ENCODE measurements at regions not wholly inside any gene's neighbourhood (a gene's known extent, or its start where the extent isn't known, plus 50 kb on each side); places are given as distances from the start of the nearest gene placed in this dataset.

DNA sequence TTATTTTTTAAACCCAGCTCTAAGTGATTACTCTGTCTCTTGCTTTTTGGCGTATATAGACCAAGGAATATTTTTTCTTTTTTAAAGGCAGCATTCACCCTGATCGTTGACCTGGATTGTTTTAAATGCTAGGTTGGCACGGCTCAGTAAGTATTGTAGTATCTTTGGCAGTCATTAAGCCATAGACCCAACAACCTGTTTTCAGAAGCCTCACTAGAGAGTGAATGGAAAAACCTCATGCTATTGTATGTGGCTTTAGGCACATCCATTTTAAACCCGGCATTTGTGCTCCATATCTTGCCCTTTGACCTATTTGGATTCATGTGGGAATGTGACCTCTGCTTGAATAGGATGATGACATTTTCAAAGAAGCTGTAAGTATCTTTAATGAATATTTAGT, 183.9 kb downstream of the SNCA start:
- DNase-seq = no peak
- Histone ChIP-seq H3K27me3 (ENCODE audit: insufficient read depth, low read depth) (no peaks in the 10 kb centered on the region), H3F3A (ENCODE audit: insufficient read depth, low read depth) (no peaks in the 10 kb centered on the region), H2AFZ (no peak overlapping the region), H3K36me3 (ENCODE audit: low read depth) (no peaks in the 10 kb centered on the region), H3K79me2 (ENCODE audit: low read depth) (no peaks in the 10 kb centered on the region), H4K20me1 (ENCODE audit: insufficient read depth) (no peaks in the 10 kb centered on the region), H3K27ac (no peak overlapping the region), H3K9me2 (ENCODE audit: insufficient read depth) (no peaks in the 10 kb centered on the region), H3K4me3 (no peak overlapping the region), H3K4me2 (no peak overlapping the region), H3K9me3 (ENCODE audit: insufficient read depth, low read depth) (no peaks in the 10 kb centered on the region), H3K4me1 (replicated peaks; ENCODE audit: insufficient read depth) (no peaks in the 10 kb centered on the region)
- POLR2A ChIA-PET (ENCODE audit: unreplicated experiment) = no interaction called here
- no TSS peak for BruUV-seq (replicated peaks)
- TF ChIP-seq EZH2 (IDR thresholded peaks at IDR 0.05; ENCODE audit: low read depth) = no peak
- TF ChIP-seq, protein P1, sequence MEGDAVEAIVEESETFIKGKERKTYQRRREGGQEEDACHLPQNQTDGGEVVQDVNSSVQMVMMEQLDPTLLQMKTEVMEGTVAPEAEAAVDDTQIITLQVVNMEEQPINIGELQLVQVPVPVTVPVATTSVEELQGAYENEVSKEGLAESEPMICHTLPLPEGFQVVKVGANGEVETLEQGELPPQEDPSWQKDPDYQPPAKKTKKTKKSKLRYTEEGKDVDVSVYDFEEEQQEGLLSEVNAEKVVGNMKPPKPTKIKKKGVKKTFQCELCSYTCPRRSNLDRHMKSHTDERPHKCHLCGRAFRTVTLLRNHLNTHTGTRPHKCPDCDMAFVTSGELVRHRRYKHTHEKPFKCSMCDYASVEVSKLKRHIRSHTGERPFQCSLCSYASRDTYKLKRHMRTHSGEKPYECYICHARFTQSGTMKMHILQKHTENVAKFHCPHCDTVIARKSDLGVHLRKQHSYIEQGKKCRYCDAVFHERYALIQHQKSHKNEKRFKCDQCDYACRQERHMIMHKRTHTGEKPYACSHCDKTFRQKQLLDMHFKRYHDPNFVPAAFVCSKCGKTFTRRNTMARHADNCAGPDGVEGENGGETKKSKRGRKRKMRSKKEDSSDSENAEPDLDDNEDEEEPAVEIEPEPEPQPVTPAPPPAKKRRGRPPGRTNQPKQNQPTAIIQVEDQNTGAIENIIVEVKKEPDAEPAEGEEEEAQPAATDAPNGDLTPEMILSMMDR (conservative IDR thresholded peaks at IDR 0.05) = no peak
- intact Hi-C loops (cut with micrococcal nuclease; ENCODE audit: unreplicated experiment) = loop anchor here (10.0 kb wide), 1 partner anchor 168 kb away; no protein-coding TSS in a partner anchor
- CTCF ChIA-PET = no interaction called here

DNA sequence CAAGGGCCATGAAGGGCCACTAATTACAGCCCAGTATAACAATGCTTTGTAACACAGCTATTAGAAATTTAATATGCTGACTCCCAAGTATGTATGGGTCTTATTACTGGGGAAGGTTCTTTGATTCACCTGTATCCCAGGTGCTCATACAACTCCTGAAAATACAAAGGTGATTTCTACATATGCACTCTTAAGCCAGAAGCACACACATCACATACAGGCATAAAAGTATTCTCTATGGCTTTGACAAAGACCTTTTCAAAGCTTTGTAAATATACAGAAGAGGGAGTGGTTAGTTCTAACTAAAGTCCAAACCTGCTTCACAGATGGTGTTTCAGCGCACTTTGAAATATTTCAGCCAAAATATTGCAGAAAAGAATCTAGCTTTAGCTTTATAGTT, 191.5 kb downstream of the SNCA start:
- ChIA-PET CTCF (no interaction called here), POLR2A (ENCODE audit: unreplicated experiment) (no interaction called here)

GRCh38 chr4:89641367-89641687, 195.6 kb downstream of the SNCA start:
- no TSS peak for BruUV-seq (replicated peaks)
- no peaks in the 10 kb centered on the region for H3K9me3 ChIP-seq (ENCODE audit: insufficient read depth, low read depth)
- no peak for DNase-seq
- intact Hi-C loops (cut with micrococcal nuclease; ENCODE audit: unreplicated experiment) = no loop called here
- no peak overlapping the region for H3K27ac ChIP-seq
- no peaks in the 10 kb centered on the region for H3F3A ChIP-seq (ENCODE audit: insufficient read depth, low read depth)
- no peak overlapping the region for H2AFZ ChIP-seq
- TF ChIP-seq EZH2 (IDR thresholded peaks at IDR 0.05; ENCODE audit: low read depth) = no peak
- TF ChIP-seq, protein P1 (conservative IDR thresholded peaks at IDR 0.05) = no peak
- no peaks in the 10 kb centered on the region for H4K20me1 ChIP-seq (ENCODE audit: insufficient read depth)
- H3K4me2 ChIP-seq = no peak overlapping the region
- H3K9me2 ChIP-seq (ENCODE audit: insufficient read depth) = no peaks in the 10 kb centered on the region
- H3K4me3 ChIP-seq = no peak overlapping the region
- no peaks in the 10 kb centered on the region for H3K79me2 ChIP-seq (ENCODE audit: low read depth)
- H3K27me3 ChIP-seq (ENCODE audit: insufficient read depth, low read depth) = no peaks in the 10 kb centered on the region
- ChIA-PET POLR2A (ENCODE audit: unreplicated experiment) (no interaction called here), CTCF (no interaction called here)
- H3K4me1 ChIP-seq (replicated peaks; ENCODE audit: insufficient read depth) = no peaks in the 10 kb centered on the region
- no peaks in the 10 kb centered on the region for H3K36me3 ChIP-seq (ENCODE audit: low read depth)

More for the DNA sequence above, 191.5 kb downstream of the SNCA start:
- H3K9me3 ChIP-seq (ENCODE audit: insufficient read depth, low read depth) = no peaks in the 10 kb centered on the region
- H3K4me2 ChIP-seq = no peak overlapping the region
- H3K9me2 ChIP-seq (ENCODE audit: insufficient read depth) = no peaks in the 10 kb centered on the region
- H4K20me1 ChIP-seq (ENCODE audit: insufficient read depth) = no peaks in the 10 kb centered on the region
- no peak for DNase-seq
- TF ChIP-seq EZH2 (IDR thresholded peaks at IDR 0.05; ENCODE audit: low read depth) = no peak
- TF ChIP-seq, protein P1 (conservative IDR thresholded peaks at IDR 0.05) = no peak
- no peaks in the 10 kb centered on the region for H3F3A ChIP-seq (ENCODE audit: insufficient read depth, low read depth)
- H3K4me1 ChIP-seq (replicated peaks; ENCODE audit: insufficient read depth) = no peaks in the 10 kb centered on the region
- no peaks in the 10 kb centered on the region for H3K27me3 ChIP-seq (ENCODE audit: insufficient read depth, low read depth)
- no peaks in the 10 kb centered on the region for H3K79me2 ChIP-seq (ENCODE audit: low read depth)
- BruUV-seq (replicated peaks) = no TSS peak
- H3K4me3 ChIP-seq = no peak overlapping the region
- no peak overlapping the region for H2AFZ ChIP-seq
- H3K27ac ChIP-seq = no peak overlapping the region
- no peaks in the 10 kb centered on the region for H3K36me3 ChIP-seq (ENCODE audit: low read depth)
- intact Hi-C loops (cut with micrococcal nuclease; ENCODE audit: unreplicated experiment) = no loop called here
